Stimulated activated CD4-positive, alpha-beta T cell treated with anti-CD3 and anti-CD28 coated beads, Interleukin-4, amount 100 ng/mL, for 1 hour (primary cell): ENCODE measurements at regions not wholly inside any gene's neighbourhood (a gene's known extent, or its start where the extent isn't known, plus 50 kb on each side); places are given as distances from the start of the nearest gene placed in this dataset.

ENCODE experiments used
- DNase-seq: peaks from one replicate; pipeline ENCODE4 v3.0.0-alpha.2; 2020

- no peak for DNase-seq
Observed at GRCh38 chr3:31008994-31009393, 114.5 kb upstream of the GADL1 start.

DNA sequence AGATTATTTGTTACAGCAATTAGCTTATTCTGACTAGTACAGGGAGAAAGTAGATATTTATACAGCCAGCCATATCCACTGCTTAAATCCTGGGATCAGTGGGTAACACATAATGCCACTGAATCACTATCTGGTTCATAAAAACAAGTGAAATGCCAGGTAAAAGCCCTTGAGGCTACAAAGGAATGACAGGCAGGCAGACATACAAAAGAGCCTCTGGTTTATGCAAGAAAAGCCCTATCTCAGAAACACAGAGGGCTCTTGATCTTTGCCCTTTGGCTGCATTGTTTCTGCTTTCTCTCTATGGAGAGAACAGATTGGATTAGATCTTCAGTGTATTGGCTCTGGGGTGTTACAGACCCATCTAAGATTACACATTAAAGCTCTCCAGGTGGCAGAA, 115.4 kb upstream of the GADL1 start:
- DNase-seq, result no peak

DNA sequence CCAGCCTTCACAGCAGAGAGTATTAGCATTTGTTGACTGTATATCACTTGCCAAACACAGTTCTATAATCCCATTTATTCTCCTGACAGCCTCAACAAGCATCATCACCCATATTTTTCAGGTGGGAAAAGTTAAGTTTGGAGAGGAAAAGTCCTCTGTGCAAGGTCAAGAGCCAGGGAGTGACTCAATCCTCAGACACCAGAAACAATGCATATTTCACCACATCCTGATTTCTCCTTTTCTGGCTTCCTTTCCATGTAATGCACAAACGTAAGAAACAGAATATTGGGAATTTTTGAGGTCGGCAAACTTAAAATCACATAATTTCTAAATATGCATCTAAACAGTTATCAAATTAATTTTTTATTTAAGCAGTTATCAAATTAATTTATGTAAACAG, 116.0 kb upstream of the GADL1 start:
- DNase-seq, result no peak

DNA sequence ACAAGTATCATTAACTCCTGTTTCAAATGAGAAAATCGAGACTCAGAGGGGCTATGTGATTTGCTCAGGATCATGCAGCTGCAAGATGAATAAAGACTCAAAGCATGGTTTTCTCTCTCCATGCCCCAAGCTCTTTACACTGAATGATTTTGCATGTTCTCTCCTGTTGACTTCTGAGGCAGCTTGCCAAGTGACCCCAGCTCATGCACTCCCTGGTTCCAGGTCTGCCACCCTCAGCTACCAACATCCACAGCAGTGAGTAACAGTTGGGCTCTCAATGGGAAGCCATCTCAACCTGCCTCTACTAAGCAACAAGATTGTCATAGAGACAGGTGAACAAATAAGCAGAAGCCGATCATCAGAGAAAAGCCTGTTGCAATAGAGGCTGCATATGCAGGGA, 116.9 kb upstream of the GADL1 start:
- DNase-seq, result no peak

GRCh38 chr3:31013090-31013489, 118.6 kb upstream of the GADL1 start:
- DNase-seq, result no peak

GRCh38 chr3:31013843-31014242, 119.4 kb upstream of the GADL1 start:
- DNase-seq, result no peak

DNA sequence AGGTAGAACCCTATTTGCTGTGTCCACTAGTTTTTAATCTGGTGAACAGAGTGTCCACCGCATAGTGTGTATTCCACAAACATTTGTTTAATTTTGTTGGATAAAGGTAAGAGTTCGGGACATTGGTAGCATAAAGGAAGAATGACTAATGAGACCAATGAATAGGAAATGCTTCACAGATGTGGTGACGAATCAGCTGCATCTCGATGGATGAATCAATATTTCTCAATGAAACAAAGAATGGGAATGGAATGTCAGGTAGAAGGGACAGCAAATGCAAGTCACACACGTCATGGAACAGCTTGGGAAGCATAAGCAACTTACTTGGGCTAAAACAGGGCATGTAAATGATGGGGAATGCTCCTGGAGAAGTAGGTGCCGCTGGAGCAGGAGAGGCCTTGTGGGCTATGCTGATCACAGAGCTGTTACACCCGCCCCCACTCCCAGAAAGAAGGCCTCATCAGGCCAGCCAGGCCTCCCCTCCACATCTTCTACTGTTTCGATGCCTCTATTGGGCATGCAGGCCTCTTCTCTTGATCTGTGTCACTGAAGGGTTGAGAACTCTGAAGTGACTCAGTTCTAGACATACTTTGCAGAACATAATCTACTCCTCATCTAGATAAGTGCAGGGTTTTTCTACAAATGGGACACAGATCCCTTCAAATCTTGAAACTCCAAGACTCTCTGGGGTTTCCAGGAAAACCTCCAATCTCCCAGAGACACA, 120.0 kb upstream of the GADL1 start:
- no peak for DNase-seq

DNA sequence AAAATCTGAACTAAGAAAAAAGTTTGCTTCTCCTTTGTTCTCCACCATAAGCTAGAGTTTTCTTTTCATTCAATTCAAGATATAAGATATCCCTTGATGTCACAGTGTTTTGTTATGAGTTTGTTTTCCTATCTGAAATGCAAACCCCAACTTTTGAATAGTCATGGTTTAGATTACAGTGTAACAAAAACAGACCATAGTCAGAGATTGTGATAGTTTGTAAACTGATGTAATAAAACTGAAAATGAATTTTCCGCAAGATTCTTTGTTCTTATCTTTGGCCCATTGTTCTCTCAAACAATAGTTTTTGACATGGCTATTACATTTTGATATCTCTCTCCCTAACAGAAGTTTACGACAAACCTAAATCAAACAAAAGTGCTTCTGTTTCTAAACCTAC, 121.7 kb upstream of the GADL1 start:
- DNase-seq, result no peak

DNA sequence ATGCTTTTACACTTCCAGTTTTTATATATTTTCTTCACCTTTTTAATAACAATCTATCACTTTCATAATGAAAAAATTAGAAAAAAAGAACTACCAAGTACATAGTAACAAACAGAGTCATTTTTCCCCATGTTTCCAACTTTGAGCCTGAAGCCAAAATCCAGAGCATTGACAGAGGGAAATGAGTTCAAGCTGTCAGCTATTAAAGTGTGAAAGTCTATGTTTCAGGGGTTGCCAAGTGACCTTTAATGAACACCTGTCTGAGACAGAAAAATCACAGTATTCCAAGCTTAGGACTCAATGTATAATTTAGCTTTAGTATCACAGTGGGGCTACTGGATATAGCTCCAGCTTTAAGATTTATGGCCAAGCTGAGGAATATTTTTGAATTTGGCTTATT, 128.3 kb upstream of the GADL1 start:
- no peak for DNase-seq

DNA sequence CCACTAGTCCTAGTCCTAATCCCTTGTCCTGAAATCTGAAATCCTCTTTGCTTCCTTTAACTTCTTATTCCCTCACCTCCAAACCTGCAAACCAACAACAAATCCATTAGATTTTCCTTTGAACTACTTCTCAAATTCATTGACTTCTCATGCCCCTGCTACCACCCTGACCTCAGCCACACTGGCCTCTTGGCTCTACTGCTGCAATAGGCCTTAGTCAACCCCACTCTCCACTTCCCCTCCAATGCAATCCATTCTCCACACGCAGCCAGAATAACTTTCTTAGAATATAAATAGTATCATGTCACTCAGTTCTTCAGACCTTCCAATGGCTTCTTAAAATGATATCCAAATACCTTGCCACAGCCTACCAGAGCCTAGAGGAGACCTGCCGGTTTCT, 131.1 kb upstream of the GADL1 start:
- DNase-seq, result no peak

DNA sequence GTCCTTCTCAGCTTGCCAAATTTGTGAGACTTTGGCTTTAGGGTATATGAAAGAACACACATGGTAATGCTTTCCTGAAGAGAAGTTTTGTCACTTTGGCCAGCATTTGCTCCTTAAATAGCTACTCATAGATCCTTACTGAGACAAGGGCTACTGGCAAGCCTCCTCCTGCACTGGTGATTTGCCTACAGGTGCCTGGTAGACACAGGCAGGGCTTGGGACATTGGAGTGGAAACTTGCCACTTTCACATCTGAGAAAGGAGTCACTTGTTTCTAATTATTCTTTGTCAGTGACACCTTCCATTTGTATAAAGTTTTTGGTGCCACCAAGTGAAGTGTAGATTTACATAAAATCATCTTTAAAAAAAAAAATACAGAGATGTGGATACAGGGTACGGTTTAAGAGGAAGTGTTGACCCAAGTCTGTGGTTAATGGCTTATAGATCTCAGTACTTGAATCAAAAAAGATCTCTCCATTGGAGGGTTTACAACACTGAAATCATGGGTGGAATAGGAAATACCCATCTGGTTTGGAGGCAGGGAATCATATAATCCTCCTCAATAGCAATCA, 132.8 kb upstream of the GADL1 start:
- DNase-seq, result no peak

GRCh38 chr3:31027914-31028313, 133.5 kb upstream of the GADL1 start:
- no peak for DNase-seq

DNA sequence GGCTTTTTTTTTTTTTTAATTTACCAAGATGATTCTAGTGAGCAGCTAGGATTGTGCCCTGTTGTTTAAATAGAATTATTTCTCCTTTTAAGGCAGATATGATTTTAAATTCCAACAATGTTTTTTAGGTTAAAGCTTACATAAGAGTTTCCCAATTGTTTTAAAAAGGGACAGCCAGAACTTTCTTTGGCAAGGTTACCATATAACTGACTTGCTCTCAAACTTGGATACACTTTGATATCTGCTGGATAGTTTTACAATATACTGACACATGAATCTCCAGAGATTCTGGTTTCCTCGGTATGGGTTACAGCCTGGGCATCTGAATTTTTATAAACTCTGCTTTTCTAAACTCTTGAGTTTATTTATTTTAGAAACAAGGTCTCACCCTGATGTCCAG, 134.3 kb upstream of the GADL1 start:
- no peak for DNase-seq

DNA sequence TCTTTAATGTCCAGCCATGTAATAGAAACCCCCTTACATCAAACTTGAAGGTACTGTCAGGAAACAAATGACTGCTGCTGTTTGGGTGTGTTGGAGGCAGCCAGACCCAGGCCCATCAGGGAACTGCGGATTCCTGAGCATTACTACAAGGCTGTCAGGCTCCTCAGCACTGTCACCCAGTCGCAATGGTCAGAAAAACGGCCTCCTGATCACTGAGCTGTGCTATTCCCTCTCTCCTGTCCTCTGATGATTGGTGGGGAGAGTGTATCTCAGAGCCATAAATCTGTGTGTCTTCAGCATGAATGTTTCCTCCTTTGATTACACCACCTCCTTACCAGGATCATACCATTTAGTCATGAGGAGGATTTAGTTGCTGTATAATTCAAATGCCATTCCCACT, 135.2 kb upstream of the GADL1 start:
- no peak for DNase-seq

DNA sequence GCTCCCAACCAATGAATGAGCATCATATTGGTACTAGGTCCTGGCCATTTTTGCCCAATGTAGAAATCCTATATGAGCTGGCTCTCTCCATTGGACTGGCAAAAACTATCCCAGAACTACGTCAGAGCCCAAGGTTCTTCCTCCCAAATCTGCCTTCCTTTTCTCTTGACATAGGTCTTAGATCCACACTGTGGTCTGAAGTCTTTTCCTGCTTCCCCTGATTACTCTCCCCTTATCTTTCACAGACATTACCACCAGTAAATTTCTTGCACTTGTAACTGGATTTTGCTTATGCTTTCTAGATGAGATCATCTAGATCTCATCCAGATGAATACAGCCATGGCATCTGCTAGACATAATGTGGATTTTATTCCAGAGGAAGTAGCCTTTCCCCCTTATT, 141.2 kb upstream of the GADL1 start:
- DNase-seq, result no peak

- no peak for DNase-seq
Observed at GRCh38 chr3:31038086-31038739, 143.8 kb upstream of the GADL1 start.

DNA sequence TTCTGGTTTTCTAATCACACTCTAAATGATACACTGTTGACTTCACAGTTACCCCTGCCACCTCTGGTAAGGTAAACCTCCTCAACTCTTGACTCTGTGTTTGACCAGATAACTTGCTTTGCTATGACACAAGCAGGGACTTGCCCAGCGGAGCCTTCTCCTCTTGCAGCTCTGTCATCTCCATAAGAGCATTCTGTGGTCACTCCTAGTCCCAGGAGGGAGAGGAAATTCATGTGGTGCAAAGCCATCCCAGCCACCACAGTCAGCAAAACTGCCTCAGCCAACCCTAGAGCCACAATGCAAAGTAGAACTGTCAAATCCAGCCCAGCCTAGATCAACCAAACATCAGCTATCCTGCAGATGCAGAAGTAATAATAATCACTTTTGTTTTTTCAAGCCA, 144.7 kb upstream of the GADL1 start:
- DNase-seq, result no peak

DNA sequence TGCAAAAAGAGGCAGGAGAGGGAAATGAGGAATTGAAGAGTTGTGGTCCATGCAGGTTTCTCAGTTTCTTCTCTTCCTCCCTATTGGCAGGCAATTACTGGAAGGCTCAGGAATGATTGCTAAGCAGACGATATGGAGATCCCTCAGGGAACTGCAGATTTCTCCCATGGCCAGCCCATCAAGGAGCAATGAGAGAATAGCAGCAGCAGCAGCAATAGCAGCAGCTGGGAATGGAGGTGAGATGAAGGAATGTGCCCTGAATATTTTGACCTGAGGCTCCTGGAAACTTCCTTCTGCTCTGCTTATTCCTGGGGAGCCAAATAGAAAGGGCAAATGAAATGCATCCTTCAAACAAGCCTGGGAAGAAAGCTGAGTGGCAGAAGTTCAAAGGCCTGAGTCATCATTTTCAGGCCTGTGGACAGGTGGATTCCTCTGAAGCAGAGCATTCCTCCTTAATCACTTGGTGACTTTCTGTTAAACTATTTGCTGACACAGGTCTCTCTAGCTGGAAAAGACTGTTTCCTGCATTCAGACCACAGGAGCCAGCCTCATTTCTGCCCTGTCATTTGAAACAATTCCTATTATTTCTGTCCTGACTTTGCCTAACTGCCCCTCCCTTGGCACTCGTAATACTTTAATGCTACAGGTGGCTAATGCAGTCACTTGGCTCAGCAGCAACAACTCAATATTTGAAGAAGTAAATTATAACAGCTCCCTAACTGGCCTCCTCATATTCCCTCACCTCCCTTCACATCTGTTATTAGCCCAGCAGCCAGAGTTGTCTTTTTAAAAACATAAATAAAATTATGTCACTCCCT, 146.9 kb upstream of the GADL1 start:
- DNase-seq, result no peak

GRCh38 chr3:31043184-31043819, 148.8 kb upstream of the GADL1 start:
- DNase-seq, result no peak

GRCh38 chr3:31047673-31048072, 153.2 kb upstream of the GADL1 start:
- DNase-seq, result no peak

DNA sequence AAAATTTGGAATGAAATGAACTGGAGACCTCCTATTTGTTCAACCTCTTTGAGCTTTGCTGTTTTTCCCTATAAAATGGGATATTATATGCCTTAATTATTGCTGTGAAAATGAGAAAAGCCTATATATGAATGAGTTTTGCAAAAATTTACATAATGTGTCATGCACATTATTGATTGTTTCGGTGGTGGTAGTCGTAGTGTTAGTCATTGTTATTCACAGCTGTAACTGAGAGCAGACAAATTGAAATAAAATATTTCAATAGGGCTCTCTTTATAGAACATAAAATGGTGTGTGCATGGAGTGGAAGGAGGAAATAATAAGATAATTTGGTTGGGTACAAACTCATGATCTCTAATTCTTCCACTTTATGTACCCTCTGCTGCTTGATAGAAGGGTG, 153.7 kb upstream of the GADL1 start:
- no peak for DNase-seq

- no peak for DNase-seq
Observed at GRCh38 chr3:31050296-31050695, 155.8 kb upstream of the GADL1 start.

GRCh38 chr3:31051226-31051625, 156.8 kb upstream of the GADL1 start:
- no peak for DNase-seq
